HL-60 (cell line): ENCODE measurements at regions not wholly inside any gene's neighbourhood (a gene's known extent, or its start where the extent isn't known, plus 50 kb on each side); places are given as distances from the start of the nearest gene placed in this dataset.

Source experiments
- GABPA ChIP-seq: IDR thresholded peaks from 2 replicates; pipeline ENCODE4 v1.6.1; 2012; ENCODE audit warnings: low read depth
- POLR2AphosphoS5 ChIP-seq: IDR thresholded peaks from 2 replicates; pipeline ENCODE4 v1.6.1; 2012; ENCODE audit warnings: low read depth
- TF ChIP-seq, protein P1 (sequence below): IDR thresholded peaks from one replicate; pipeline ENCODE4 v1.5.1; 2011; ENCODE audit warnings: low read length, control low read depth, inconsistent platforms; ENCODE audit not compliant: insufficient read depth

- TF ChIP-seq GABPA: no peak
- TF ChIP-seq, protein P1, sequence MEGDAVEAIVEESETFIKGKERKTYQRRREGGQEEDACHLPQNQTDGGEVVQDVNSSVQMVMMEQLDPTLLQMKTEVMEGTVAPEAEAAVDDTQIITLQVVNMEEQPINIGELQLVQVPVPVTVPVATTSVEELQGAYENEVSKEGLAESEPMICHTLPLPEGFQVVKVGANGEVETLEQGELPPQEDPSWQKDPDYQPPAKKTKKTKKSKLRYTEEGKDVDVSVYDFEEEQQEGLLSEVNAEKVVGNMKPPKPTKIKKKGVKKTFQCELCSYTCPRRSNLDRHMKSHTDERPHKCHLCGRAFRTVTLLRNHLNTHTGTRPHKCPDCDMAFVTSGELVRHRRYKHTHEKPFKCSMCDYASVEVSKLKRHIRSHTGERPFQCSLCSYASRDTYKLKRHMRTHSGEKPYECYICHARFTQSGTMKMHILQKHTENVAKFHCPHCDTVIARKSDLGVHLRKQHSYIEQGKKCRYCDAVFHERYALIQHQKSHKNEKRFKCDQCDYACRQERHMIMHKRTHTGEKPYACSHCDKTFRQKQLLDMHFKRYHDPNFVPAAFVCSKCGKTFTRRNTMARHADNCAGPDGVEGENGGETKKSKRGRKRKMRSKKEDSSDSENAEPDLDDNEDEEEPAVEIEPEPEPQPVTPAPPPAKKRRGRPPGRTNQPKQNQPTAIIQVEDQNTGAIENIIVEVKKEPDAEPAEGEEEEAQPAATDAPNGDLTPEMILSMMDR: no peak
- TF ChIP-seq POLR2AphosphoS5: no peak
Measured at GRCh38 chr6:19153270-19153980, 683.7 kb upstream of the ID4 start.
